ENCODE measurements at regions not wholly inside any gene's neighbourhood (a gene's known extent, or its start where the extent isn't known, plus 50 kb on each side); places are given as distances from the start of the nearest gene placed in this dataset.

GRCh38 chr2:5842326-5842725 lies 150.1 kb downstream of the SOX11 start:
- Histone ChIP-seq H3K4me2 (ENCODE audit: low read length) (no peak overlapping the region), H3F3A (ENCODE audit: low read length, unreplicated experiment) (no peaks in the 10 kb centered on the region), H3K27me3 (ENCODE audit: low read length) (no peaks in the 10 kb centered on the region), H3K27ac (ENCODE audit: low read length) (no peak overlapping the region), H3K9me2 (replicated peaks; ENCODE audit: low read length) (no peaks in the 10 kb centered on the region), H3K4me1 (ENCODE audit: insufficient read depth, low read length) (no peaks in the 10 kb centered on the region), H2AFZ (ENCODE audit: low read length) (no peak overlapping the region), H3K9me3 (ENCODE audit: low read length) (no peaks in the 10 kb centered on the region), H3K9ac (ENCODE audit: low read length) (no peak overlapping the region), H3K4me3 (ENCODE audit: low read length) (no peak overlapping the region), H4K20me1 (ENCODE audit: low read length) (no peaks in the 10 kb centered on the region), H3K36me3 (ENCODE audit: low read depth, low read length) (no peaks in the 10 kb centered on the region), H3K79me2 (ENCODE audit: low read length) (no peaks in the 10 kb centered on the region)
- TF ChIP-seq CTCF (conservative IDR thresholded peaks at IDR 0.05; ENCODE audit: low read depth, low read length), result no peak
- no peak for TF ChIP-seq EZH2phosphoT487 (IDR thresholded peaks at IDR 0.05; ENCODE audit: borderline replicate concordance, low read length)
- no peak for TF ChIP-seq EZH2 (IDR thresholded peaks at IDR 0.05; ENCODE audit: low read length, unreplicated experiment)
- intact Hi-C loops (cut with micrococcal nuclease), result no loop called here
- no TSS peak for BruUV-seq (replicated peaks)
- ChIA-PET POLR2A (ENCODE audit: unreplicated experiment) (no interaction called here), CTCF (no interaction called here)
- ATAC-seq, result no peak
- DNase-seq, result no peak

- Histone ChIP-seq H3K4me1 (ENCODE audit: insufficient read depth, low read length) (no peaks in the 10 kb centered on the region), H3K4me2 (ENCODE audit: low read length) (no peak overlapping the region), H3K27ac (ENCODE audit: low read length) (no peak overlapping the region), H3K36me3 (ENCODE audit: low read depth, low read length) (no peaks in the 10 kb centered on the region), H4K20me1 (ENCODE audit: low read length) (no peaks in the 10 kb centered on the region), H3K9me2 (replicated peaks; ENCODE audit: low read length) (no peaks in the 10 kb centered on the region), H3K27me3 (ENCODE audit: low read length) (no peaks in the 10 kb centered on the region), H3K9me3 (ENCODE audit: low read length) (no peaks in the 10 kb centered on the region; the same call in 1 of the 2 replicates), H3K9ac (ENCODE audit: low read length) (no peak overlapping the region), H3F3A (ENCODE audit: low read length, unreplicated experiment) (no peaks in the 10 kb centered on the region), H2AFZ (ENCODE audit: low read length) (no peak overlapping the region), H3K4me3 (ENCODE audit: low read length) (no peak overlapping the region), H3K79me2 (ENCODE audit: low read length) (no peaks in the 10 kb centered on the region)
- intact Hi-C loops (cut with micrococcal nuclease), result no loop called here
- ATAC-seq (no peak), DNase-seq (no peak)
- ChIA-PET CTCF (no interaction called here), POLR2A (ENCODE audit: unreplicated experiment) (no interaction called here)
- no TSS peak for BruUV-seq (replicated peaks)
- no peak for TF ChIP-seq EZH2phosphoT487 (IDR thresholded peaks at IDR 0.05; ENCODE audit: borderline replicate concordance, low read length)
- TF ChIP-seq EZH2 (IDR thresholded peaks at IDR 0.05; ENCODE audit: low read length, unreplicated experiment), result no peak
- TF ChIP-seq CTCF (conservative IDR thresholded peaks at IDR 0.05; ENCODE audit: low read depth, low read length), result no peak
Measured at GRCh38 chr2:5845798-5846330, 153.7 kb downstream of the SOX11 start.

- no peaks in the 10 kb centered on the region for H4K20me1 ChIP-seq (ENCODE audit: low read length)
- no peaks in the 10 kb centered on the region for H3K4me1 ChIP-seq (ENCODE audit: insufficient read depth, low read length)
- no peak overlapping the region for H3K27ac ChIP-seq (ENCODE audit: low read length)
- ATAC-seq, result no peak
- H3K9me2 ChIP-seq (replicated peaks; ENCODE audit: low read length), result no peaks in the 10 kb centered on the region
- no peaks in the 10 kb centered on the region; the same call in 1 of the 2 replicates for H3K9me3 ChIP-seq (ENCODE audit: low read length)
- TF ChIP-seq EZH2phosphoT487 (IDR thresholded peaks at IDR 0.05; ENCODE audit: borderline replicate concordance, low read length) (no peak), EZH2 (IDR thresholded peaks at IDR 0.05; ENCODE audit: low read length, unreplicated experiment) (no peak), CTCF (conservative IDR thresholded peaks at IDR 0.05; ENCODE audit: low read depth, low read length) (no peak)
- H3K4me2 ChIP-seq (ENCODE audit: low read length), result no peak overlapping the region
- intact Hi-C loops (cut with micrococcal nuclease), result no loop called here
- no peaks in the 10 kb centered on the region for H3F3A ChIP-seq (ENCODE audit: low read length, unreplicated experiment)
- no peak overlapping the region for H2AFZ ChIP-seq (ENCODE audit: low read length)
- no peak overlapping the region for H3K4me3 ChIP-seq (ENCODE audit: low read length)
- CTCF ChIA-PET, result no interaction called here
- no TSS peak for BruUV-seq (replicated peaks)
- H3K9ac ChIP-seq (ENCODE audit: low read length), result no peak overlapping the region
- no peaks in the 10 kb centered on the region for H3K79me2 ChIP-seq (ENCODE audit: low read length)
- H3K36me3 ChIP-seq (ENCODE audit: low read depth, low read length), result no peaks in the 10 kb centered on the region
- no peaks in the 10 kb centered on the region for H3K27me3 ChIP-seq (ENCODE audit: low read length)
- no peak for DNase-seq
- POLR2A ChIA-PET (ENCODE audit: unreplicated experiment), result no interaction called here
Measured at GRCh38 chr2:5846881-5847280, 154.7 kb downstream of the SOX11 start.
